MCF 10A (cell line): ENCODE measurements at regions not wholly inside any gene's neighbourhood (a gene's known extent, or its start where the extent isn't known, plus 50 kb on each side); places are given as distances from the start of the nearest gene placed in this dataset.

Experiments used
- BruUV-seq: library from RNA; stranded (reverse); fragments of 400-500 nt; replicated peaks from 2 replicates; lab custom pipeline; 2021; lab: Mats Ljungman, UMichigan
- CTCF ChIA-PET: fragments of 300-600 bp; sonication (Branson Sonifier 250); formaldehyde crosslinking; extraction: SDS; loops from one replicate; lab custom pipeline; 2021; ENCODE audit warnings: antibody characterized with exemption, inconsistent platforms; lab: Yijun Ruan, JAX
- POLR2A ChIA-PET: fragments of 300-600, 350-650 bp; sonication (Branson Sonifier 250); formaldehyde crosslinking; extraction: SDS; loops from one replicate; lab custom pipeline; 2020; ENCODE audit warnings: antibody characterized with exemption, inconsistent platforms; lab: Yijun Ruan, JAX
- DNase-seq: peaks from one replicate; pipeline ENCODE4 v3.0.0-alpha.2; 2018; ENCODE audit not compliant: unreplicated experiment
- H3K27ac Mint-ChIP-seq: one replicate; pipeline ENCODE4 v1.8.0; 2022; ENCODE audit warnings: mild to moderate bottlenecking, low read depth, mixed read lengths; ENCODE audit not compliant: unreplicated experiment
- H3K27me3 Mint-ChIP-seq: one replicate; pipeline ENCODE4 v1.8.0; 2022; ENCODE audit warnings: mixed read lengths; ENCODE audit not compliant: insufficient read depth, unreplicated experiment
- H3K36me3 Mint-ChIP-seq: one replicate; pipeline ENCODE4 v1.8.0; 2022; ENCODE audit warnings: mild to moderate bottlenecking, moderate library complexity, mixed read lengths; ENCODE audit not compliant: insufficient read depth, unreplicated experiment
- H3K4me1 Mint-ChIP-seq: one replicate; pipeline ENCODE4 v1.8.0; 2022; ENCODE audit warnings: mixed read lengths; ENCODE audit not compliant: insufficient read depth, unreplicated experiment
- H3K4me3 Mint-ChIP-seq: one replicate; pipeline ENCODE4 v1.8.0; 2022; ENCODE audit warnings: mild to moderate bottlenecking, moderate library complexity, mixed read lengths; ENCODE audit not compliant: unreplicated experiment
- H3K9me3 Mint-ChIP-seq: one replicate; pipeline ENCODE4 v1.8.0; 2022; ENCODE audit warnings: mixed read lengths; ENCODE audit not compliant: unreplicated experiment
- intact Hi-C: fragments of 100-400 bp; cut with micrococcal nuclease; formaldehyde crosslinking; loops from 2 replicates; pipeline ENCODE4 v1.14.1; 2022
- TF ChIP-seq, protein P1 (sequence below): fragments of 200-600 bp; IDR thresholded peaks from one replicate; pipeline ENCODE4 v1.8.0; 2022; ENCODE audit warnings: antibody characterized with exemption, mild to moderate bottlenecking; ENCODE audit not compliant: unreplicated experiment

DNA sequence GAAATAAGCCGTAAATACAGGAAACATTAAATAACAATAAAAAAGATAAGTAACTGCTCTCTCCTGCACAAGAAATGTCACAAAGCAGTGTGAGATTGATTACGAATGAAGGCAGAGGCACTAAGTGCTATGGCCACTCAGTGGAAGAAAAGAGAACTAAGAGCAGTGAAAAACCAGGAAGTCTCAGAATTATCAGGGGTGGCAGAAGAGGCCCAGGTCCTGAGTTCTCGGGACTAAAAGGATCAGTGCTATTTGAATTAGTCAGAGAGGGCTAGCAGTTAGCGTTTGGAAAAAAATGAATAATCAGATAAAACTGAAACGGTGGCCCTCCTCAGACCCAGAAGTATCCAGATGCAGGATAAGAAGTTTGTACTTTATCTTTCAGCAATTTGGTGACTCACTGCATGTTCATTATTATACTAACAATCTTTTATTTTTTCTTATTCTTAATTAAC is 367.1 kb downstream of the ZEB2 start:
- BruUV-seq, result no TSS peak
- CTCF ChIA-PET, result no interaction called here
- DNase-seq, result no peak
- Mint-ChIP-seq H3K9me3 (no peaks in the 10 kb centered on the region), H3K4me1 (peaks cover 5% of the 10 kb centered on the region), H3K27me3 (no peaks in the 10 kb centered on the region), H3K27ac (no peak overlapping the region), H3K4me3 (no peak overlapping the region), H3K36me3 (no peaks in the 10 kb centered on the region)
- TF ChIP-seq, protein P1, sequence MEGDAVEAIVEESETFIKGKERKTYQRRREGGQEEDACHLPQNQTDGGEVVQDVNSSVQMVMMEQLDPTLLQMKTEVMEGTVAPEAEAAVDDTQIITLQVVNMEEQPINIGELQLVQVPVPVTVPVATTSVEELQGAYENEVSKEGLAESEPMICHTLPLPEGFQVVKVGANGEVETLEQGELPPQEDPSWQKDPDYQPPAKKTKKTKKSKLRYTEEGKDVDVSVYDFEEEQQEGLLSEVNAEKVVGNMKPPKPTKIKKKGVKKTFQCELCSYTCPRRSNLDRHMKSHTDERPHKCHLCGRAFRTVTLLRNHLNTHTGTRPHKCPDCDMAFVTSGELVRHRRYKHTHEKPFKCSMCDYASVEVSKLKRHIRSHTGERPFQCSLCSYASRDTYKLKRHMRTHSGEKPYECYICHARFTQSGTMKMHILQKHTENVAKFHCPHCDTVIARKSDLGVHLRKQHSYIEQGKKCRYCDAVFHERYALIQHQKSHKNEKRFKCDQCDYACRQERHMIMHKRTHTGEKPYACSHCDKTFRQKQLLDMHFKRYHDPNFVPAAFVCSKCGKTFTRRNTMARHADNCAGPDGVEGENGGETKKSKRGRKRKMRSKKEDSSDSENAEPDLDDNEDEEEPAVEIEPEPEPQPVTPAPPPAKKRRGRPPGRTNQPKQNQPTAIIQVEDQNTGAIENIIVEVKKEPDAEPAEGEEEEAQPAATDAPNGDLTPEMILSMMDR, result no peak
- intact Hi-C loops, result no loop called here
- POLR2A ChIA-PET, result no interaction called here

DNA sequence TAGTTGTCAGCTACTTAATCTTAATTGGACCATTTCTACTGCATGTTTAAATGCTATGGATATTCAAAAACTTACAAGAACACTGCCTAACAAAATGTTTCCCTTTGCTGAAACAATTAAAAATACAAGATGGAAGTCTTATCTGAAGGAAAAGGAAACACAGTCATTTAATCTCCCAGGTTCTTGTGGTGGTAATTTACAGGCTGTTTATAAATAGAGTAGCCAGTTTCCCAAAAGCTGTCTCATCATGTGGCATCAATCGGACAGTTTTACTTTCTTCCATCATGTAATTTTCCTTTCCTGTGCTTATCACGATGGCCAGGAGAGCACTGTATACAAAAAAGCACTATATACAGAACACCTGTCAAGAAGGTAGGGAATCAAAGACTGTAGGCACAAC is 368.1 kb downstream of the ZEB2 start:
- BruUV-seq, result no TSS peak
- Mint-ChIP-seq H3K36me3 (no peaks in the 10 kb centered on the region), H3K27ac (no peak overlapping the region), H3K9me3 (no peaks in the 10 kb centered on the region), H3K4me3 (no peak overlapping the region), H3K4me1 (peaks cover 5% of the 10 kb centered on the region), H3K27me3 (no peaks in the 10 kb centered on the region)
- CTCF ChIA-PET, result interaction anchor here (0.6 kb wide), 1 partner anchor 258 kb away, joined by 3 read pairs; no protein-coding TSS in a partner anchor
- TF ChIP-seq, protein P1, result no peak
- intact Hi-C loops, result no loop called here
- POLR2A ChIA-PET, result no interaction called here
- no peak for DNase-seq

DNA sequence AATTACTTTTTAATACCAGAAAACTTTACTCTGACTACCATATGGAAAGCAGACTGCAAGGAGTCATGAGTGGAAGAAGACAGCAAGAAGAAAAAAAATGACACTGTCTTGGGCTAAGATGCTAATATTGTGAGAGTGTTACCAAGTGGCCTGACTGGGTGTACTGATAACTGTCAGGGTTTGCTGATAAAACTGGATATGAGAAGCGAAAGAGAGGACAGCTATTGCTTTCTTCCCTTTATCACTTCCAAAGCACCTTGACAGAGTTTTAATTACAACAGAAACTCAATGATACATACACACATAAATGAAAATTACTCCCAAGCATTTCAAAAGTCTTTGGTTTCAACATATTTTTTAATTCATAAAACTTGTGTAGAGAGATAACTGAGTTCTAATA is 368.5 kb downstream of the ZEB2 start:
- TF ChIP-seq, protein P1, result no peak
- intact Hi-C loops, result no loop called here
- DNase-seq, result no peak

DNA sequence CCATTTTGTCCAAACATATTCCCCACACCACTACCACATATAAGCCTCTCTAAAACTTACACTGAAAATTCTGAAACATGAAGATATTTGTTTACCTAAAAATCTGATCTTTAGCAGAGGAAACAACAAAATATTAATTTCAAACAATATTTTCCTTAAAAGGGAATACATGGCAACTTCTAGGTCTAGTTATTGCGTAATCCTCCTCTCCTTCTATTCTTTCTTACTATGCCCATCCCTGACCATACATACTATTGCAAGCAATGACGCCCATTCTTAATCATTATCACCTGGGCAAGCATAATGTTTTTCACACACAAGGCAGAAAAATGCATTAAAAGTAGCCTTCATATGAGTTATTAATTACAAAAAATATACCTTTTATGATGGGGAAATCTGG is 372.6 kb downstream of the ZEB2 start:
- H3K4me1 Mint-ChIP-seq, result no peaks in the 10 kb centered on the region
- no peak for DNase-seq
- no peak overlapping the region for H3K27ac Mint-ChIP-seq
- intact Hi-C loops, result no loop called here
- H3K36me3 Mint-ChIP-seq, result no peaks in the 10 kb centered on the region
- H3K27me3 Mint-ChIP-seq, result no peaks in the 10 kb centered on the region
- TF ChIP-seq, protein P1, result no peak
- CTCF ChIA-PET, result no interaction called here
- no TSS peak for BruUV-seq
- POLR2A ChIA-PET, result no interaction called here
- no peak overlapping the region for H3K4me3 Mint-ChIP-seq
- no peaks in the 10 kb centered on the region for H3K9me3 Mint-ChIP-seq

More for the DNA sequence above, 368.5 kb downstream of the ZEB2 start:
- ChIA-PET POLR2A (no interaction called here), CTCF (interaction anchor here (1.0 kb wide), 1 partner anchor 12 kb away, joined by 3 read pairs; no protein-coding TSS in a partner anchor)
- H3K27me3 Mint-ChIP-seq, result no peaks in the 10 kb centered on the region
- BruUV-seq, result no TSS peak
- H3K4me1 Mint-ChIP-seq, result peaks cover 5% of the 10 kb centered on the region
- no peaks in the 10 kb centered on the region for H3K9me3 Mint-ChIP-seq
- no peaks in the 10 kb centered on the region for H3K36me3 Mint-ChIP-seq
- H3K4me3 Mint-ChIP-seq, result no peak overlapping the region
- no peak overlapping the region for H3K27ac Mint-ChIP-seq
